Neuron (in vitro differentiated cells): ENCODE measurements at regions not wholly inside any gene's neighbourhood (a gene's known extent, or its start where the extent isn't known, plus 50 kb on each side); places are given as distances from the start of the nearest gene placed in this dataset.
"Not testable (repeated sequence)": the region's sequence is repeated elsewhere in the genome, so short reads cannot be mapped to it uniquely, and the experiment has no call there.

Experiments used
- H2AFZ ChIP-seq: one replicate; pipeline ENCODE4 v1.6.1; 2013; ENCODE audit warnings: low read depth, mild to moderate bottlenecking, inconsistent platforms, low read length, moderate library complexity
- H3K27me3 ChIP-seq: one replicate; pipeline ENCODE4 v1.6.1; 2013; ENCODE audit warnings: low read length; ENCODE audit not compliant: insufficient read depth
- H3K36me3 ChIP-seq: one replicate; pipeline ENCODE4 v1.6.1; 2013; ENCODE audit warnings: low read length; ENCODE audit not compliant: insufficient read depth
- H3K4me1 ChIP-seq: one replicate; pipeline ENCODE4 v1.6.1; 2013; ENCODE audit warnings: low read length; ENCODE audit not compliant: insufficient read depth
- H3K4me3 ChIP-seq: 2 replicates; pipeline ENCODE4 v1.5.1; 2013; ENCODE audit warnings: mild to moderate bottlenecking, low read length, moderate library complexity
- H3K9me3 ChIP-seq: one replicate; pipeline ENCODE4 v1.6.1; 2013; ENCODE audit warnings: low read length

DNA sequence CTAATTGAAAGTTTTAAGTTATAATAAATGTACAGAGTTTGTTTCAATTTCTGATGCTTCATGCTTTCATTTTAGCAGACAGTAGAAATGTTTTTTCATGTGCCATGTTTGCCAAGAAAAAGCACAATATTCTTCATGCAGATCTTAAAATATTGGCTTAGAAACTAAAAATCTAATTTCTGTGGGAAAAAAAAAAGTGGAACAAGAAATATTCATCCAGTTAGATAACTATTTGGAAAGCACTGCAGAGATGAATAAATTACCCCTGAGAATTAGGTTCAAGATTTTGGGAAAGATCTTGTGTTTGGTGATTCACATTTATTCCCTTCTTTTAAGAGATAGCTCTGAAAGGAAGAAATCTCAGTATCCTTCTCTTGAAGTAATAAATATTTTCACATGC lies 912.5 kb downstream of the C4orf33 start:
- no peaks in the 10 kb centered on the region for H3K9me3 ChIP-seq
- no peaks in the 10 kb centered on the region for H3K27me3 ChIP-seq
- H3K36me3 ChIP-seq = no peaks in the 10 kb centered on the region
- no peak overlapping the region for H2AFZ ChIP-seq
- no peaks in the 10 kb centered on the region for H3K4me1 ChIP-seq
- no peak overlapping the region for H3K4me3 ChIP-seq

DNA sequence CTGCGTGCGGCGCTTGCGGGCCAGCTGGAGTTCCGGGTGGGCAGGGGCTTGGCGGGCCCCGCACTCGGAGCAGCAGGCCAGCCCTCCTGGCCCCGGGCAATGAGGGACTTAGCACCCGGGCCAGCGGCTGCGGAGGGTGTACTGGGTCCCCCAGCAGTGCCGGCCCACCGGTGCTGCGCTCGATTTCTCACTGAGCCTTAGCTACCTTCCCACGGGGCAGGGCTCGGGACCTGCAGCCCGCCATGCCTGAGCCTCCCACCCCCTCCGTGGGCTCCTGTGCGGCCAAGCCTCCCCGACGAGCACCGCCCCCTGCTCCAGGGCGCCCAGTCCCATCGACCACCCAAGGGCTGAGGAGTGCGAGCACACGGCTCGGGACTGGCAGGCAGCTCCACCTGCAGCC lies 916.9 kb downstream of the C4orf33 start:
- H3K27me3 ChIP-seq, H2AFZ ChIP-seq, H3K4me3 ChIP-seq, H3K36me3 ChIP-seq, H3K9me3 ChIP-seq, H3K4me1 ChIP-seq: not testable (repeated sequence)

DNA sequence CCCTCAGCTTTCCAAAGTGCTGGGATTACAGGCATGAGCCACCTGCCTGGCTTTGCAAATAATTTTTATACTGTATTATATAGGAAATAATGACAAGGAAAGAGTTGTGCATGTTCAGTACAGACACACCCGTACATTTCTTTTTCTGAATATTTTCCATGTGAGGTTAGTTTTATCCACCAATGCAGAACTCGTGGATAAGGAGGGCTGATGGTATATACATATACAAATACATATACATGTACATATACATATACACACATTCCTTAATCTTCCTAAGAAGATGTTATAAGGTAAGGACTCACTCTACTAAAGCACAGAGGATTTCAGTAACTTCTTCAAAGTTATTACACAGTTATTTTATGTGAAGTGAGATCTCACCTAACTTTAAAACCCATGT lies 925.8 kb downstream of the C4orf33 start:
- Histone ChIP-seq H3K4me1 (no peaks in the 10 kb centered on the region), H3K36me3 (no peaks in the 10 kb centered on the region), H3K27me3 (no peaks in the 10 kb centered on the region), H3K9me3 (no peaks in the 10 kb centered on the region), H2AFZ (no peak overlapping the region), H3K4me3 (no peak overlapping the region)

DNA sequence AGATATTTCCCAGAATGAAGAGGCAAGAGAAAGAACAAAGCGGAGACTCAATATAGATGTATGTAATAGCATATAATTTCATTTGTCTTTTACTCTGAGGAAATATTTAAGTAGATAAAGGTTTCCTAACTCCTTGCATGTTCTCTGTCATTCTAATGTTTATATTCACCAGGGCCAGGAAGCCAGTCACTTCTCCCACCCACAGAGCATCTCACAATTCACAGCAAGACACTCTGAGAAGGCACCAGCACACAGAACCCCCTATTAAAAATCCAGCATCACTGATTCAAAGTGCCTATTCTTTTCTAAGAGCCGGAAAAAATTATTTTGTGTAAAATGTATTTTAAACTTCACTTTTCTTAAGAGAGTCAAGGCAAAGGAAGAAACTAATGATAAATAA lies 927.1 kb downstream of the C4orf33 start:
- Histone ChIP-seq H3K4me1 (no peaks in the 10 kb centered on the region), H3K27me3 (no peaks in the 10 kb centered on the region), H3K9me3 (no peaks in the 10 kb centered on the region), H3K4me3 (no peak overlapping the region), H3K36me3 (no peaks in the 10 kb centered on the region), H2AFZ (no peak overlapping the region)

DNA sequence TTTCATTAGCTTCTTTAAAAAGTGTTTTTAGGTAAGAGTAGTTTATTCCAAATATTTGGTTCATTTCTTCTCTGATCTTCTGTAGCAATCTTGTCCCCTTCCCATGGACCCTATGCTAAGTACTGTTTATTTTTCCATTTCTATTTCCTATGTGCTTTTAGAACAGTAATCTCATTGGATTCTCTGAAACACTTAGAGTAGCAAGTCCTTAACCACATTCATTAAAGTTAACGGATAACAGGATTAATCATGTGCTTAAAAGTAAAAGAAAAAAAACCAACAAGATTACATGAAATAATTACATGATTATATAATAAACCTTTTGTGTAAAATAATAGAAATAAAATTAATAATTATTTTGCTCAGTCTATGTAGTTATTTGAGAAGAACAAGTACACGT lies 929.7 kb downstream of the C4orf33 start:
- no peaks in the 10 kb centered on the region for H3K4me1 ChIP-seq
- no peaks in the 10 kb centered on the region for H3K27me3 ChIP-seq

DNA sequence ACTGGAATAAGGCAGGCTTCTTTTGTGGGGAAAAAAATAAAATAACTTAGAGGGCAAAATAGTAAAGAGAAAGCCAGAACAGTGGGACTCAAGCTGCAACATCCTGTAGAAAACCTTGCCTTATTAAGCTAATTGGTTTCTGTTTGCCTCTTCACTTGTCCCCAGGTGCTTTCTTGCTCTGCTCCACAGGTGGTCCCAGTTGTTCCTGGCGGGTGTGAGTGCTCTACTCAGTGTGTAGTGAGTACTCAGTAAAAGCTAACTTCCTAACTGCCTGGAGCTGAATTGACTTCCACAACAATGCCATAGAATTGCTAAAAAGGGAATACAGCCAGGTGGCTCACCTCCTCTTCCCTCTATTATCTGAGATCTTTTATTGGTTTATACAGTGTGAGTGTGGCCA lies 930.2 kb downstream of the C4orf33 start:
- no peaks in the 10 kb centered on the region for H3K36me3 ChIP-seq
- H3K9me3 ChIP-seq = no peaks in the 10 kb centered on the region
- no peak overlapping the region for H3K4me3 ChIP-seq
- no peak overlapping the region for H2AFZ ChIP-seq
- H3K27me3 ChIP-seq = no peaks in the 10 kb centered on the region
- H3K4me1 ChIP-seq = no peaks in the 10 kb centered on the region

More for the DNA sequence above, 929.7 kb downstream of the C4orf33 start:
- H2AFZ ChIP-seq = no peak overlapping the region
- H3K9me3 ChIP-seq = no peaks in the 10 kb centered on the region
- no peaks in the 10 kb centered on the region for H3K36me3 ChIP-seq
- no peak overlapping the region for H3K4me3 ChIP-seq

DNA sequence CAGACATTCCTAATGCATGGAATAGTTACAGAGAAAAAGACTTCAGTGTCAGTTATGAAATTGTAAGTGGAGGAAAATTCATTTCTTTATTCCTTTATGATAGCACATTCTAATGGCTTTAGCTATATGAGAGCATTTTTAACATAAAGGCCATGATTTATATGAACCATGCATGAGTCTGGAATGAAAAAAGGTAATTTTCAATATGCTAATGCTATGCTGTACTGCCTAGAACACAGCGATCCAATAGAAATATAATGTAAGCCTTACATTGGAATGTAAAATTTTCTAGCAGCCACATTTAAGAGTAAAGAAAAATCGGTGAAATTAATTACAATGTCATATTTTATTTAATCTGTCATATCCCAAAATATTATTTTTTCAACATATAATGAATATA lies 932.0 kb downstream of the C4orf33 start:
- Histone ChIP-seq H3K4me3 (no peak overlapping the region), H2AFZ (no peak overlapping the region), H3K27me3 (no peaks in the 10 kb centered on the region), H3K9me3 (no peaks in the 10 kb centered on the region), H3K4me1 (no peaks in the 10 kb centered on the region), H3K36me3 (no peaks in the 10 kb centered on the region)

DNA sequence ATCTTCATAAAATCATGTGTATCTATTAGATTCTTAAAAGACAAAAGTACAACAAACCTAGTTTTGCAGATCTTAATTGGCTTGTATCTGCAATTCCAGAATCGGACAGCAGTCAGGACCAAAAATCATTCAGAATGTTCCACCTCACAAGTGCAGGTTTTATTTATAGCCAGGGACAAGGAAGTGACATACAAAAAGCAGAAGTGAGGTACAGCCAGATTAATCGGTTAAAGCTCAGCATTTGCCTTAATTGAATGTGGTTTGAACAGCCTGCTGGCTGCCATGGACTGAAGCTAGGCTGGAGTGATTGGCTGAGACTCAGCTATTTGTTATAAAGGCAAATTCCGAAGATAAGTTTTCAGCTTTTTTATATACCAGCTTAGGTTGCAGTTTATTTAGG lies 932.6 kb downstream of the C4orf33 start:
- Histone ChIP-seq H3K36me3 (no peaks in the 10 kb centered on the region), H2AFZ (no peak overlapping the region), H3K9me3 (no peaks in the 10 kb centered on the region), H3K4me1 (no peaks in the 10 kb centered on the region), H3K27me3 (no peaks in the 10 kb centered on the region), H3K4me3 (no peak overlapping the region)

DNA sequence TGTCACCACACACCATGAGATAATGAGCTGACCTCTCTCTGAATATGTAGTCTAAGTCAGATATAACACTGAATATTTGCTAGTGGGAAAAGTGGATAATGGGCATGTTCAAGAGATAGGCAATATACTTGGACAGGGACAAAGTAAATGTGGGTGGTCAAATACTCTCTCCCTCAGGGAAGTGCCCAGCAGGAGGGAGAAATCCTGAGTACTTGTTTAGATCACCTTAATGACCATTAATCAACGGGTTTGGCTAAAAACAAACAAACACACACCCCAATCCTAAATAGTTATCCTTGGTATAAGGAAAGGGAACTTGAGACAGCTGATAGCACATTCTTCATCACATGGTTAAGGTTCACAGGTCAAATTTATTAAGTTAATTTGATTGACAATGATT lies 933.5 kb downstream of the C4orf33 start:
- no peaks in the 10 kb centered on the region for H3K27me3 ChIP-seq
- H2AFZ ChIP-seq = no peak overlapping the region
- no peaks in the 10 kb centered on the region for H3K4me1 ChIP-seq
- H3K9me3 ChIP-seq = no peaks in the 10 kb centered on the region
- H3K36me3 ChIP-seq = no peaks in the 10 kb centered on the region
- H3K4me3 ChIP-seq = no peak overlapping the region

DNA sequence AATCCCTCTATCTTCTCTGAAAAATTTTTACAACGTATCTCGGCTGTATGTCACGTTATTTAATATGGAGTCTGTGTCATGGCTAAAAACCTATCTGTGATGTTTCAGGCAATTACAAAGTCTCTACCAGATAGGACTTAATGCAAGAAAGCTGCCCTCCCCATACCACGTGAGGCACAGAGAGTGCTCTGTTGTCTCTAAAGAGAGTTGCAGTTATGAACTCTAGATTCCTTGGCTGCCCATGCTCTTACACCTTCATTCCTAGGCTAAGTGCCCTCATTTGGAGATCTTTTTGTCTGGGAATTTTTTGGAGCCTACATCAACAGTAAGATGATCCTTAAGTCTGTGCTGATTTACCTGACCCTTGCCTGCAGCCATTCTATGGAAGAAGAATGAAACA lies 935.9 kb downstream of the C4orf33 start:
- no peaks in the 10 kb centered on the region for H3K9me3 ChIP-seq
- H3K27me3 ChIP-seq = no peaks in the 10 kb centered on the region
- H3K4me1 ChIP-seq = no peaks in the 10 kb centered on the region
- no peaks in the 10 kb centered on the region for H3K36me3 ChIP-seq
- no peak overlapping the region for H2AFZ ChIP-seq
- H3K4me3 ChIP-seq = no peak overlapping the region

DNA sequence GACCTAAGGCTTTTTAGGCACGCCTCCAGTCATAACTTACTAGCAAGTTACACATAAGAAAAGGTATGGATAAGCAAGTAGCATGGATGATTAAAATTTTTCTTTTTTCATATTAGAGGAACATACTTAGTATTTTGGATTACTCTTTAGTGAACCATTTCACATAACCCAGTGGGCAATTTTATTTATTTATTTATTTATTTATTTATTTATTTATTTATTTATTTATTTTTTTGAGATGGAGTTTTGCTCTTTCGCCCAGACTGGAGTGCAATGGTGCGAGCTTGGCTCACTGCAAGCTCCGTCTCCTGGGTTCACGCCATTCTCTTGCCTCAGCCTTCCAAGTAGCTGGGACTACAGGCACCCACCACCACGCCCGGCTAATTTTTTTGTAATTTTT lies 937.7 kb downstream of the C4orf33 start:
- H3K4me1 ChIP-seq, H3K36me3 ChIP-seq, H2AFZ ChIP-seq, H3K27me3 ChIP-seq, H3K9me3 ChIP-seq, H3K4me3 ChIP-seq: not testable (repeated sequence)

DNA sequence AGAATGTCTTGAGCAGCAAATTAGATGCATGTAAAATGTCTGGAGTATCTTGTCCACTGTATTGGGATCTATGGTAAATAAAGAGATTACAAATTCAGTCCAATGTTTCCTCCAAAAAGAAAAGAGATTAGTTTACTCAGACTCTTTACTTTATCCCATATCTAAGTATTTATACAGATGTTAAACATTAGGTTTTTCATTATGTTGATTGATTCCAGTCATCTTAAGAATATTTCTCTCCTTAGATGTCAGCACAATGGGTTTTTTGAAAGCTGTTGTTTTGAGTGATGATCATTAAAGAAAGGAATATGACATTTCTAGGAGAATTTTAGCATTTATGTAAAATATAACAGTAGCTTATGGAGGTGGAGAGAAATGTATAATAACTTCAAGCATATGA lies 938.9 kb downstream of the C4orf33 start:
- H3K4me3 ChIP-seq = no peak overlapping the region
- H3K27me3 ChIP-seq = no peaks in the 10 kb centered on the region
- no peaks in the 10 kb centered on the region for H3K4me1 ChIP-seq
- no peak overlapping the region for H2AFZ ChIP-seq
- no peaks in the 10 kb centered on the region for H3K36me3 ChIP-seq
- no peaks in the 10 kb centered on the region for H3K9me3 ChIP-seq

DNA sequence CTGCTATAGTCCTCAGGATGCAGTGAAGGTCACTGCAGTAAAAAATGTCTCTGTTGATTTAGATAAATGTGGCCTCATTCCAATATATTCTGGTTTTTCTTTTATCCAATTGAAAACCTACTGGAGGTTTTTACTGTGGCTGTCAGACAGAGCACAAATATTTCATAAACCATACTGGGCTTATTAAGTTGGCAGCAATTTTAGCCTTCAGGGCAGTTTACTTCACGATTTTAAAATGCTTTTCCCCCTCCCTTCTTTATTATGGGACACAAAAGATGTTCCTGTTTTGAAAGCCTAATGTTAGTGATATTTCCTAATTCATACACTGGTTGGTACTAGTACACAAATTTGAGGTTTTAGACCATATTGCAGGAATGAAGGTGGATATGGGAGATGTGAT lies 939.4 kb downstream of the C4orf33 start:
- H3K4me1 ChIP-seq = no peaks in the 10 kb centered on the region
- no peaks in the 10 kb centered on the region for H3K27me3 ChIP-seq
- no peaks in the 10 kb centered on the region for H3K36me3 ChIP-seq
- H2AFZ ChIP-seq = no peak overlapping the region
- no peaks in the 10 kb centered on the region for H3K9me3 ChIP-seq
- no peak overlapping the region for H3K4me3 ChIP-seq

DNA sequence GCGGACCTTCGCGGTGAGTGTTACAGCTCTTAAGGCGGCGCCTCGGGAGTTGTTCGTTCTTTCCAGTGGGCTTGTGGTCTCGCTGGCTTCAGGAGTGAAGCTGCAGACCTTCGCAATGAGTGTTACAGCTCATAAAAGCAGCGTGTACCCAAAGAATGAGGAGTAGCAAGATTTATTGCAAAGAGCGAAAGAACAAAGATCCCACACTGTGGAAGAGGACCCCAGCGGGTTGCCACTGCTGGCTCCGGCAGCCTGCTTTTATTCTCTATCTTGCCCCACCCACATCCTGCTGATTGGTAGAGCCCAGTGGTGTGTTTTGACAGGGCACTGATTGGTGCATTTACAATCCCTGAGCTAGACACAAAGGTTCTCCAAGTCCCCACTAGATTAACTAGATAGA lies 941.9 kb downstream of the C4orf33 start:
- not testable (repeated sequence) for H3K36me3 ChIP-seq

DNA sequence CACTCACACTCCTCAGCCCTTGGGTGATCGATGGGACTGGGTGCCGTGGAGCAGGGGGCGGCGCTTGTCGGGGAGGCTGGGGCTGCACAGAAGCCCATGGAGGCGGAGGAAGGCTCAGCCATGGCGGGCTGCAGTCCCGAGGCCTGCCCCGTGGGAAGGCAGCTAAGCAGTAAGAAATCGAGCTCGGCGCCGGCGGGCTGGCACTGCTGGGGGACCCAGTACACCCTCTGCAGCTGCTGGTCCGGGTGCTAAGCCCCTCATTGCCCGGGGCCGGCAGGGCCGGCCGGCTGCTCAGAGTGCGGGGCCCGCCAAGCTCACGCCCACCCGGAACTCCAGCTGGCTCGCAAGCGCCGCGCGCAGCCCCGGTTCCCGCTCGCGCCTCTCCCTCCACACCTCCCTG lies 942.6 kb downstream of the C4orf33 start:
- not testable (repeated sequence) for H3K4me1 ChIP-seq, H2AFZ ChIP-seq, H3K4me3 ChIP-seq, H3K27me3 ChIP-seq, H3K9me3 ChIP-seq, H3K36me3 ChIP-seq

More for the DNA sequence above, 941.9 kb downstream of the C4orf33 start:
- H3K4me1 ChIP-seq, H2AFZ ChIP-seq, H3K27me3 ChIP-seq, H3K4me3 ChIP-seq, H3K9me3 ChIP-seq: not testable (repeated sequence)
